SIG-M5 treated with dmso at 0.1 percent for 504 hours (cell line): ENCODE measurements at regions not wholly inside any gene's neighbourhood (a gene's known extent, or its start where the extent isn't known, plus 50 kb on each side); places are given as distances from the start of the nearest gene placed in this dataset.

Experiments
- DNase-seq: peaks from one replicate; lab custom pipeline; 2025; ENCODE audit not compliant: unreplicated experiment; lab: John Stamatoyannopoulos, UW

DNA sequence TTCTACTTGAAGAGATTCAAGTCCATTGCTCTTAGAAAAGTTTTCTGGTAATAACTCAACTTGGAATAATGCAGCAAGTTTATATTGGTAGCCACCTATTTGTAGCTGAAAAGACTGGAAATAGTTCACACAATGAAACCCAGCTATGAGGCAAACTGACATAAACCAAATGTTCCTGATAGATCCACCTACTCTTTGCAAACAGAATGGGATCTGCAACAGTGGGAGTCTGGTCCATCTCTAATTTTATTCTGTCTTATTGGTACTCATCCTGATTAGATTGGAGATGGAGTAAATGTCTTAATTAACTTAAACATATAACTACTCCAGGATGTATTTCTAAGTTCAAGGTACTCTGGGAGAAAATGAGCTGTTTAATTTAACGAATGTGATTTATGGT is 438.0 kb downstream of the OLFM4 start:
- no peak for DNase-seq

DNA sequence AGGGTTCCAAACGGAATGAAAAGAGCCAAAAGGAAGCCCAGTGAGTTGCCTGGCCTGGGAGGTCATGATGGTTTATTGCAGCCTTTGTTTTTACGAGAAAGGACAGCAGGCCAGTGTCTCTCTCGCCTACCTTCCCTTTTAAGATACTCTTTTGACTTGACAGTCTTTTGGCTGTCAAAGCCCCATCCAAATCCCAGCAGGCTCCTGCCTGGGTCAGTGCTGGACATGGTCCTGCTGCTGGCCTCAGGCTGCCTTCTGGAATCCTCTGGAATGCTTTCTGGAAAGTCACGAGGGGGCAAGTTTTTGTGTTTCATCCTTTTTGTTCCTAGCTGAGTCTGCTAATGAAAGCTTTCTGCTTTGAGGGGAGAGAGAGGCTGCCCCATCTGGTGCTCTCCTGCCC is 444.8 kb downstream of the OLFM4 start:
- DNase-seq, result no peak

GRCh38 chr13:53474878-53475277 is 446.3 kb downstream of the OLFM4 start:
- no peak for DNase-seq

DNA sequence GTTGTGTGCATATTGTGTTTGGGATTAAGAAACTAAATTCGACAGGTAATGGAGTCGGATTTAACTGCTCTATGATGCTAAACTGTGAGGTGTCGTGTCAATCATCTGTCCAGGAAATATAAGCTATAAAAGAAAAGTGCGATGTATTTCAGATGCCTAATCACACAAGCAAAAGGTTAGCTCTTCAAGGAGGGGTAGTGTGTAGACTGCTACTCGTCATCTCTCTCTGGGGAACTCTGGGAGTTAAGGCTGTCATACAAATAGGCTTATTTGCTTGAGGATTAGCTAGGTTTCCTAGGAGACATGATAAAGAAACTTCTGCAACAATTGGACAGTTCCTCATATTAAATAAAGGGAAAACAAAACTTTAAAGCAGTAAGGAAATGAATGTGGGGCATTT is 462.1 kb downstream of the OLFM4 start:
- DNase-seq, result no peak

DNA sequence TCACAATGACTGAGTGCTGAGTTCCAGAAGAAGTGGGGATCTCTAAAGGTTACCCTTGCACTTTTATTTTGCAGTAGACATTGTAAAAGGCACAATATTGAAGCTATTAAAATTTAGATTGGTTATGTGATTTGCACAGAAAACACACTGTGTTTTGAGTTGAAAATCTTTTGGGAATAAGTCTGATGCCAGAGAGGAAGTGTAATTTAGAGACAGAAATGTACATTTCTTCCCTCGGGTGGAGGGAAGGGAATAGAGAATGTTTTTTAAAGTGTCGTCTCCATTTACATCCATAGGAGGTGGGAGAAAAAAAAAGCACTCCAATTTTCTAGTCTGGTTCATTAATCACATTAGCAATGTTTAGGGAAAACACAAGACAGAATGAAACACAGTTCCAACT is 465.8 kb downstream of the OLFM4 start:
- no peak for DNase-seq

DNA sequence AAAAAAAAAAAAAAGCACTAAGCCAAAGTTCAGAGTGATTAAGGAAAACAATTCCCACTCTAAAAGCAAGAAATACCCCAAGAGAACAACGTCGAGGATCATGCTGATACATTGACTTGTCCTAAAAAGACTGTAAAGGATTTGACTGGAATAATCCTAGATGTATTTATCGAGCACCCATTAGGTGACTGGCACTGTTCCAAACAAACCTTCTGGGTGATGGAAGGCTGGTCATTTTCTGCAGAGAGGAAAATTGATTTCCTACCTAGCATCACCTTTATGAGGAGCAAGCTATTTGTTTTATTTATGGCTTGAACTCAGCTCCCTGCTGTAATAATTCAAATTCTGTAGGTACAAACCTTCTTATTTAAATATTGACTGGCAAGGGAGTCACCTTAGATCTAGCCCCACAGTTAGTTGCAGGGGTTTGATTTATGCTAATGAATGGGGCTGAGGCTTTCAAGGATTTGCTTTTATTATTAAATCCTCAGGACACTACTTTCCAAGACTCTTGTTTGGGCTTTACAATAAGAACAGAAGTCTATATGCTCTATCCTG is 471.0 kb downstream of the OLFM4 start:
- DNase-seq, result no peak

- no peak for DNase-seq
These were observed 472.8 kb downstream of the OLFM4 start for GRCh38 chr13:53501387-53501786.

- no peak for DNase-seq
These were observed 479.1 kb downstream of the OLFM4 start for GRCh38 chr13:53507741-53508140.

DNA sequence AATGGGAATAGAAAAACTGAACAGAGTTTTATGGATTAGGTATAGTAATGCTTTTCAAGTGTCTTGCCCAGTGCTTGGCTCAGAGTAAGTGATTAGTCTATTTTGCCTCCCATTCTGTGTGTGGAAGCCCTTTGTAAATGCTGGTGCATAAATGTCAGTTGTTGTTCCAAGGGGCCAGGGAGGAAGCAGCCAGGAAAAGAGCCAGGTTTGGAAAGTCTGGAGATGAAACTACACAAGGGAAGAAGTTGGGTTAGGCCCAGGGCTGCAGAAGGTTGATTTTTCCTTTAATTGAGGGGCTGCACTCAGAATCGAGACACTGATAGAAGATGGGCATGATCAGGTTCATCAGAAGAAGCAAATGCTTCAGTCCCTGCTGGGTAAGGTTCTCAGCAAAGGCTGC is 484.0 kb downstream of the OLFM4 start:
- DNase-seq, result no peak

GRCh38 chr13:53513226-53513625 is 484.6 kb downstream of the OLFM4 start:
- DNase-seq, result no peak

GRCh38 chr13:53520132-53520531 is 491.5 kb downstream of the OLFM4 start:
- no peak for DNase-seq

DNA sequence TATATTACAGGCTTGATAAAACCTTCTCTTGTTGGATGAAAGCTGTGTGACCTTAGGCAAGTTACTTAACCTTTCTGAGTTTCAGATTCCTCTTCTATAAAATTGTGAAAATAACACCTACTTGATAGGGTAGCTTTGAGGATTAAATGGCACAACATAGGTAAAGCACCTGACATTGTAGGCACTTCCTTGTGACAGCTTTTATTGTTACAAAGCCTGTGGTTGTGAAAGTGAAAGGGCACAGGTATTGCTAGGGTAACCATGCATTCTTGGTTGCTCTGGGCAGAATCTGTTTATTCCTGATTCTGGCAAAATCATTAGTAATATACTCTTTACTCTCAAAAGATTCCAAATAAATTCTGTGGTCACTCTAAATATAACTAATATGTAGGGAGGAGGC is 493.4 kb downstream of the OLFM4 start:
- DNase-seq, result no peak

DNA sequence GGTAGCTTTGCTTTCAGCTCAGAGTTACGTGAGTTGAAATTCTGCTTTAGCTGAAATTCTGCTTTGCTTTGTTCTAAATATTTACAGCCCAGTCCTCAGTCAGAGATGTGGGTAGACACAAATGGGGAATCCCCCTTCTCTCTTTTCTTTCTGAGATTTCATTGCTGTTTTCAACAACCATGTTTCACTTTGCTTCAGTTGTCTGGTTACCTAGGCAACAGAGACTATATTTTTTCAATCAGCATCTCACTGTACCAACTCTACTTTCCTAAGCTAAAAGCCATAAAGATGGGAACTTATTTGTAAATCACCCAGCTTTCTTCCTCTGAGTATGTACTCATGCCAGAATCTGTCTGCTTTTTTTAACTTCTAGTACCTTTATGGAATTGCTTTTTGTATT is 509.0 kb downstream of the OLFM4 start:
- DNase-seq, result no peak

- no peak for DNase-seq
These were observed 516.8 kb downstream of the OLFM4 start for GRCh38 chr13:53545340-53545941.

DNA sequence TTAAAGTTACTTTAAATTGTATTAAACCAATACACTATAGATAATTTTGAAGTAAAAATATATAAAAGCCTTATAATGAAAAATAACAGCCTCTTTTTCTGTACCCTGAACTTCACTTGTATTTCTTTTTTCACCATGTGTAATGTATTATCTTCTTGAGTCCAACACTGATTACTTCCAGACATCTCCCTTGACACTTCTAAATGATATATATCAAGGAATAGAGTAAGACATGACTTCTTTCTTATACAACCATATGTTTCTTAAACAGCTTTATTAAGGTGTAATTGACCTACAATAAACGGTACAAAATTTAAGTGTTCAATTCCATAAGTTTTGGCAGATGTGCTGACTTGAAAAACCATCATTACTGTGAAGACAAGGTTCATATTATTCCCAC is 531.9 kb downstream of the OLFM4 start:
- no peak for DNase-seq

- DNase-seq, result no peak
These were observed 533.8 kb downstream of the OLFM4 start for GRCh38 chr13:53562419-53562818.

DNA sequence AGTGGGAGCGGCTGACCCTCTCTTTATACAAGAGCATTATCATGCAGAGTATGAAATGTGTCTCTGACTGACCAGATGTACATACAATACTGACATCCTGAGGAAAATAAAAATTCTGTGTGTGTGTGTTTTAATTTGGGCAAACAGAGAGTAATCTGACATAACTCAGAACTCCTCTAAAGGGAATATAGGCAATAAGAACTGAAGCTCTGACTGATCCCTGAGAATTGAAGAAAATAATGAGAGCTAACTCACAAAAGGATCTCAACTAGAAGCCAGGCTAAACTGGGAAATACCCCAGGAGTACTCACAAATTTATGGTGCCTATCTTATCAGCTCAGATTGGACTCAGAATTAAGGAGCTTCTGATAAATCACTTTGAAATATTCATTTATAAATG is 539.9 kb downstream of the OLFM4 start:
- no peak for DNase-seq

- no peak for DNase-seq
These were observed 540.8 kb downstream of the OLFM4 start for GRCh38 chr13:53569453-53569852.

GRCh38 chr13:53601113-53601512 is 572.5 kb downstream of the OLFM4 start:
- no peak for DNase-seq

DNA sequence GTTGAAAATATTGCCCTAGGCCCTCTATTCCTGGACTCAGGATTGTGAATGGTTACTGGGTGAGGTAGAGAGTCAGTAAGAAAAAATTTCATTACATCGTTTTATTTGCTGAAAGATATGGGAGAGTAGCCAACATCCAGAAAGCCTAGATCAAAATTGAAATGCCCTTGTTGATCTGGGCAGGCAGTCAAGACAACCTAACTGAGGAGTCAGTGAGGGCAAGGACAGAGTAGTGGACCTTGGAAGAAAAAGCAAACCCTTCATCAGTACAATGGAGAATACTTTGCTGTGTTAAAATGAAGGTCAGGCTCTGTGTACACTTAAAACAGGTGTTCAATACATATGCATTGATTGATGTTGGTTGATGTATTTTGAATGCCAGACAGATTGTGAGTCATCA is 576.7 kb downstream of the OLFM4 start:
- no peak for DNase-seq

DNA sequence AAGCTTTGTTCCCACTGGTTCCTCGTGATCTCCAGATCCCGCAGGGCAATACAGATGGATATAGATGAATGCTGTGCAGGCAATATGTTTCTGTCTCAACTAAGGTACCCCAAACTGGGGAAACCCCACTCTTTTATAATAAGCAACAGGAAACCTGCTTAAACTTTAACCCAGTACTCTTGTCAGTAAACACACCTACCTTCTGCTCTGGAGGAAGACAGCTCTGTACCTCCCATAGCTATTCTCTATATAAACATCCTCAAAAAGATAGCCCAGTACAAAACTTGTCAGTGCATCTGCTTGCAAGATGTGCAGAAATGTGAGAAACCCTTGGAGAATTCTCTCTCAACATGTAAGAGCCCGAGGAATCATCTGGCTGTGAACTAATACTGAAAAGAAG is 583.6 kb downstream of the OLFM4 start:
- no peak for DNase-seq

DNA sequence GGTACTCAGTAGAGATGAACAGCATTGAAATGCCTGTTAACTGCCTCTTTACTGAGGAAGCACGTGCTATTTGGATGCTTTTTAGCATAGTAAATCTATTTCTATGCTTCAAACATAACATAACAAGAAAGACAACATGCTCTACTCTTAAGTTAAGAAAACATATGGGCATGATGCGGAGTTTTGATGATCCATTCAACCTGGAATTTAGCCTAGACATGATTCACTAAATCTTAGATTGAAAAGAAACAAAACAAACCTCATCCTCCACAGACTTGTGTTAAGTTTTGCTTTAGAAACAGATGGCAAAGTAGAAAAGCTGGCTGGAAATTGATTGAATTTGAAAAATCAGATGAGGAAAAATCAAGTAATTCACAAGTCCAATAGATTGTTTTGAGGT is 593.8 kb downstream of the OLFM4 start:
- DNase-seq, result no peak

DNA sequence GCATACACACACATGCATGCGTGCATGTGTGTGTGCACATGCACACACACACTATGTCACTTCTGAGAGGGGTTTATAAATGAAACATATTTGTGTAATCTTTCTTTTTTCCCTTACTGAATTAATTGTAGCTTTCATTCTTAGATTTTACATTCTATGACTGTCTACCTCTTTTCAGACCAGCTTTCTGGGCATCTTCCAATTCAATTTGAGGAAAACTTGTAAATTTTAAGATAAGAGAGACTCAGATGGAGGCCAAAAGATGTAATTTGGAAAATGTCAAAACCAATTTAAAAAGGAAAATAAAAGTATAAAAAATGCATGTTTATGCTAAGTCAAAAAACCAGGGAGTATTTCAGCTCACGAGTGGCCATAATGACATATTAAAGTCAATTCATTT is 594.5 kb downstream of the OLFM4 start:
- DNase-seq, result no peak
